ENCODE measurements at regions not wholly inside any gene's neighbourhood (a gene's known extent, or its start where the extent isn't known, plus 50 kb on each side); places are given as distances from the start of the nearest gene placed in this dataset.
"Not testable (repeated sequence)": the region's sequence is repeated elsewhere in the genome, so short reads cannot be mapped to it uniquely, and the experiment has no call there.

DNA sequence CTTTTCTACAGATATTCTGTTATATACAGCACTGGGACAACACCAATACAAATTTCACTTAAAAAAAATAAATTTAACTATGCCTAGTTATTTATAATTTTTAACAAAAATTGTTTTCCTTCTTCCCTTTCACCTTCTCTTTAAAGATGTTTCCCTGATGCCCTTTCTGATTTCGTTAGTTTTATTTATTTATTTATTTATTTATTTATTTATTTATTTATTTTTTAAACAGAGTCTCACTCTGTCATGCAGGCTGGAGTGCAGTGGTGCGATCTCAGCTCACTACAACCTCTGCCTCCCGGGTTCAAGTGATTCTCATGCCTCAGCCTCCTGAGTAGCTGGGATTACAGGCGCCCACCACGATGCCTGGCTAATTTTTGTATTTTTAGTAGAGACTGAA, 105.9 kb upstream of the ARMC3 start:
- TF ChIP-seq, protein P1, sequence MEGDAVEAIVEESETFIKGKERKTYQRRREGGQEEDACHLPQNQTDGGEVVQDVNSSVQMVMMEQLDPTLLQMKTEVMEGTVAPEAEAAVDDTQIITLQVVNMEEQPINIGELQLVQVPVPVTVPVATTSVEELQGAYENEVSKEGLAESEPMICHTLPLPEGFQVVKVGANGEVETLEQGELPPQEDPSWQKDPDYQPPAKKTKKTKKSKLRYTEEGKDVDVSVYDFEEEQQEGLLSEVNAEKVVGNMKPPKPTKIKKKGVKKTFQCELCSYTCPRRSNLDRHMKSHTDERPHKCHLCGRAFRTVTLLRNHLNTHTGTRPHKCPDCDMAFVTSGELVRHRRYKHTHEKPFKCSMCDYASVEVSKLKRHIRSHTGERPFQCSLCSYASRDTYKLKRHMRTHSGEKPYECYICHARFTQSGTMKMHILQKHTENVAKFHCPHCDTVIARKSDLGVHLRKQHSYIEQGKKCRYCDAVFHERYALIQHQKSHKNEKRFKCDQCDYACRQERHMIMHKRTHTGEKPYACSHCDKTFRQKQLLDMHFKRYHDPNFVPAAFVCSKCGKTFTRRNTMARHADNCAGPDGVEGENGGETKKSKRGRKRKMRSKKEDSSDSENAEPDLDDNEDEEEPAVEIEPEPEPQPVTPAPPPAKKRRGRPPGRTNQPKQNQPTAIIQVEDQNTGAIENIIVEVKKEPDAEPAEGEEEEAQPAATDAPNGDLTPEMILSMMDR (IDR thresholded peaks at IDR 0.05) = not testable (repeated sequence)
- TF ChIP-seq POLR2A (IDR thresholded peaks at IDR 0.05) = not testable (repeated sequence)
